ENCODE measurements at regions not wholly inside any gene's neighbourhood (a gene's known extent, or its start where the extent isn't known, plus 50 kb on each side); places are given as distances from the start of the nearest gene placed in this dataset.

DNA sequence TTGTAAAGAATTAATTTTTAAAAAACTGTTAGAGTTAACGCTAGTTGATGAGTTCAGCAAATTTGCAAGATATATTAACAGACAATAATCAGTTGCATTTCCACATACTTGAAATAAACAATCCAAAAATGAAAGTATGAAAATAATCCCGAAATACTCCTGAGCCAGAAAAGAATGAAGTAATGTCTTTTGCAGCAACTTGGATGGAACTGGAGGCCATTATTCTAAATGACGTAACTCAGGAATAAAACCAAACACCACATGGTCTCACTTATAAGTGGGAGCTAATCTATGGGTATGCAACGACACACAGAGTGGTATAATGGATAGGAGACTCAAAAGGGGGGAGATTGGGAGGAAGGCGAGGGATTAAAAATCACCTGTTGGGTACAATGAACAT lies 872.9 kb upstream of the GJE1 start:
- Histone ChIP-seq H3K4me1 (ENCODE audit: control insufficient read depth, insufficient read depth, low read length) (no peaks in the 10 kb centered on the region), H3K4me3 (ENCODE audit: low read length) (no peak overlapping the region)

DNA sequence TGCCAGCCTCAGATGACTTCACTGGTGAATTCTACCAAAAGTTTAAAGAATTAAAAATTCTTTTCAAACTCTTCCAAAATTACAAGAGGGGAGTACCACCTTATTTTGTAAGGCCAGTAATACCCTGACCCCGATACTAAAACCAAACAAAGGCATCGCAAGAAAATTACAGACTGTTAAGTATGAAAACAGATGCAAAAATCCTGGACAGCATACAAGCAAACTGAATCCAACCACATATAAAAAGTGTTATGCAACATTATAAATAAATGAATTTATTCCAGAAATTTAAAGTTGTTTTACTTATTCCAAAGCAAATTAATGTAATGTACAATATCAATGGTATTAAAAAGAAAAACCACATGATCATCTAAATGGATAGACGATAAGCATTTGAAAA lies 873.6 kb upstream of the GJE1 start:
- H3K27ac ChIP-seq (ENCODE audit: low read length): no peak overlapping the region

More for the DNA sequence above, 872.9 kb upstream of the GJE1 start:
- Histone ChIP-seq H3K36me3 (ENCODE audit: control insufficient read depth, insufficient read depth, low read length) (no peaks in the 10 kb centered on the region), H3K27me3 (ENCODE audit: control insufficient read depth, insufficient read depth, low read length) (no peaks in the 10 kb centered on the region), H3K9me3 (ENCODE audit: control insufficient read depth, low read depth, low read length) (peaks cover 3% of the 10 kb centered on the region), H3K27ac (ENCODE audit: low read length) (no peak overlapping the region)
- DNase-seq: no peak
- 100% methylated on average over 1 of the region's 5 CpGs for WGBS (ENCODE audit: insufficient coverage, low lambda C conversion rate)

GRCh38 chr6:141258516-141258915 lies 874.2 kb upstream of the GJE1 start:
- Histone ChIP-seq H3K9me3 (ENCODE audit: control insufficient read depth, low read depth, low read length) (peaks cover 3% of the 10 kb centered on the region), H3K36me3 (ENCODE audit: control insufficient read depth, insufficient read depth, low read length) (no peaks in the 10 kb centered on the region), H3K27ac (ENCODE audit: low read length) (no peak overlapping the region), H3K27me3 (ENCODE audit: control insufficient read depth, insufficient read depth, low read length) (no peaks in the 10 kb centered on the region), H3K4me3 (ENCODE audit: low read length) (no peak overlapping the region), H3K4me1 (ENCODE audit: control insufficient read depth, insufficient read depth, low read length) (no peaks in the 10 kb centered on the region)
- no peak for DNase-seq
- no CpG with 5 or more reads among the region's 5 CpGs for WGBS (ENCODE audit: insufficient coverage, low lambda C conversion rate)

More for the DNA sequence above, 873.6 kb upstream of the GJE1 start:
- H3K4me3 ChIP-seq (ENCODE audit: low read length): no peak overlapping the region
- H3K9me3 ChIP-seq (ENCODE audit: control insufficient read depth, low read depth, low read length): peaks cover 3% of the 10 kb centered on the region
- no peak for DNase-seq
- WGBS (ENCODE audit: insufficient coverage, low lambda C conversion rate): 88% methylated on average over 1 of the region's 3 CpGs
- H3K4me1 ChIP-seq (ENCODE audit: control insufficient read depth, insufficient read depth, low read length): no peaks in the 10 kb centered on the region
- H3K36me3 ChIP-seq (ENCODE audit: control insufficient read depth, insufficient read depth, low read length): no peaks in the 10 kb centered on the region
- no peaks in the 10 kb centered on the region for H3K27me3 ChIP-seq (ENCODE audit: control insufficient read depth, insufficient read depth, low read length)

GRCh38 chr6:141254336-141254735 lies 878.4 kb upstream of the GJE1 start:
- WGBS (ENCODE audit: insufficient coverage, low lambda C conversion rate): 80% methylated on average over 1 of the region's 3 CpGs
- no peak for DNase-seq
- Histone ChIP-seq H3K4me3 (ENCODE audit: low read length) (no peak overlapping the region), H3K27ac (ENCODE audit: low read length) (no peak overlapping the region), H3K36me3 (ENCODE audit: control insufficient read depth, insufficient read depth, low read length) (no peaks in the 10 kb centered on the region), H3K9me3 (ENCODE audit: control insufficient read depth, low read depth, low read length) (no peaks in the 10 kb centered on the region), H3K4me1 (ENCODE audit: control insufficient read depth, insufficient read depth, low read length) (no peaks in the 10 kb centered on the region), H3K27me3 (ENCODE audit: control insufficient read depth, insufficient read depth, low read length) (no peaks in the 10 kb centered on the region)

DNA sequence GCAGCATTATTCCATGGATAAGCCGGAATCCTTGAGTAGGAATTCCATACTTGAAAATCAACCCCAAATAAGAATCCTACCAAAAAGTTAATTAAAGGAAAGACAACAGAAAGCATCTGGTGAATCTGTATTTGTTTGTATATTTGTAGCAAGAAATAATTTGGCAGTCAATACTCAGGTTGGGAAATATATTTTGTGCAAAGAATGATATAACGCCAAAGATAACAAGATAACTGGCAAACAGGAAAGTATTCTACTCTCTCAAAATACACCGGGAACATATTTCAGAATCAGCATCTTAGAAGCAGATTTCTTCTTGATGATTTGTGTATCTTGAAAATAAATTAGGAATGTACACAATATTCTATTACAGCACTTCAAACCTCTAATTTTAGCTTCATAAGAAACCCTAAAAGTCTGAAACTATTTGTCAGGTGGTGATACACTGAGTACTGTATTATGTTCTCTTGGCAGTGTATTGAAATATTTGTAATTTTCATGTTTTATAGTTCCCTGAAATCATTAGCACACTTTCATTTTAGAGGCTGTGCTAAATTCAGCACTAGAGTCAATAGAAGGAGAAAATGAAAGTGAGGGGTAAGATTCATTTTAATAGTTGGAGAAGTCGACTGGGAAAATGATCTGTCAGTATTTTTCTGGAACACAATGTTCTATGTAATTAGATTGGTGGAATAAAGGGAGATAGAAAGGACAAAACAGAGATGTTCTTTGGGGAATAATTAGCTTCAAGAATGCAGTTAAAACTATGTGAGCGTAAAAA lies 879.7 kb upstream of the GJE1 start:
- H3K4me1 ChIP-seq (ENCODE audit: control insufficient read depth, insufficient read depth, low read length): no peaks in the 10 kb centered on the region
- 91% methylated on average over 4 of the region's 5 CpGs for WGBS (ENCODE audit: insufficient coverage, low lambda C conversion rate)
- no peak overlapping the region for H3K27ac ChIP-seq (ENCODE audit: low read length)
- no peak for DNase-seq
- H3K9me3 ChIP-seq (ENCODE audit: control insufficient read depth, low read depth, low read length): no peaks in the 10 kb centered on the region
- no peaks in the 10 kb centered on the region for H3K36me3 ChIP-seq (ENCODE audit: control insufficient read depth, insufficient read depth, low read length)
- H3K27me3 ChIP-seq (ENCODE audit: control insufficient read depth, insufficient read depth, low read length): no peaks in the 10 kb centered on the region
- H3K4me3 ChIP-seq (ENCODE audit: low read length): no peak overlapping the region

DNA sequence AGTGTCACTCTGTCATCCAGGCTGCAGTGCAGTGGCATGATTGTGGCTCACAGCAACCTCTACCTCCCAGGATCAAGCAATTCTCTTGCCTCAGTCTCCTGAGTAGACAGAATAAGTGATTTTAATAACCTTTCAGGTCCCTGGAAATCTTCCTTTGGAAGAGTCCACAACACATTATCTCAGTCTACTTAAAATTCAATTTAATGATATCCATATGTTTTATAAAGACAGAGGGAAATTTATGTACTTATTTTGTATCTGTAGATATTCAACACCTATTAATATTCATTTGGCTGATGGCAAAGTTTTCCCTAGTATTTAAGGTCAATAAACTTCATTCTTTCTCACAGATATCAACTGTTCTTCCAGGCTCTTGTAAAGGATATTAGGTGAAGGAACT lies 881.4 kb upstream of the GJE1 start:
- H3K27me3 ChIP-seq (ENCODE audit: control insufficient read depth, insufficient read depth, low read length): no peaks in the 10 kb centered on the region
- H3K4me1 ChIP-seq (ENCODE audit: control insufficient read depth, insufficient read depth, low read length): no peaks in the 10 kb centered on the region
- H3K36me3 ChIP-seq (ENCODE audit: control insufficient read depth, insufficient read depth, low read length): no peaks in the 10 kb centered on the region

GRCh38 chr6:141248021-141248799 lies 884.5 kb upstream of the GJE1 start:
- Histone ChIP-seq H3K27ac (ENCODE audit: low read length) (no peak overlapping the region), H3K27me3 (ENCODE audit: control insufficient read depth, insufficient read depth, low read length) (no peaks in the 10 kb centered on the region), H3K9me3 (ENCODE audit: control insufficient read depth, low read depth, low read length) (no peaks in the 10 kb centered on the region), H3K4me3 (ENCODE audit: low read length) (no peak overlapping the region), H3K4me1 (ENCODE audit: control insufficient read depth, insufficient read depth, low read length) (no peaks in the 10 kb centered on the region), H3K36me3 (ENCODE audit: control insufficient read depth, insufficient read depth, low read length) (no peaks in the 10 kb centered on the region)
- DNase-seq: no peak
- WGBS (ENCODE audit: insufficient coverage, low lambda C conversion rate): 83% methylated on average over 1 of the region's 4 CpGs

More for the DNA sequence above, 881.4 kb upstream of the GJE1 start:
- no peak for DNase-seq
- Histone ChIP-seq H3K27ac (ENCODE audit: low read length) (no peak overlapping the region), H3K9me3 (ENCODE audit: control insufficient read depth, low read depth, low read length) (no peaks in the 10 kb centered on the region), H3K4me3 (ENCODE audit: low read length) (no peak overlapping the region)

DNA sequence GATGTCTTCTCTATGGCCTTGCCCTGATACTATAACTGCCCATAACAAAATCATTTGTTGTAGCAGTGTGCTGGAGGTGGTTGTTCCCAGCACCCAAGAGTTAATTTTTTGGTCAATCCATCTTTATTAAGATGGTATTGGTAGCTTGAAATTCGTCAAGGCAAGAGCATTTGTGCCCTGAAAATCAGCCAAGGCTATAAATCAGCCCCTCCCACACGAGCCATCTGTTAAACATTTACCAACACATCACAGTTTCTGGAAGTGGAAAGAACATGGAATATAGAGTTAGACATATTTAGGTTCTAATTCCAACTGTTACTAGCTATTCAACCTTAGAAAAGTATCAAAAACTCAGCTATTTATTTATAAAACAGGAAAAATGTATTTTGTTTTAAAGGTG lies 888.4 kb upstream of the GJE1 start:
- Histone ChIP-seq H3K36me3 (ENCODE audit: control insufficient read depth, insufficient read depth, low read length) (no peaks in the 10 kb centered on the region), H3K4me3 (ENCODE audit: low read length) (no peak overlapping the region), H3K4me1 (ENCODE audit: control insufficient read depth, insufficient read depth, low read length) (no peaks in the 10 kb centered on the region), H3K27me3 (ENCODE audit: control insufficient read depth, insufficient read depth, low read length) (no peaks in the 10 kb centered on the region), H3K27ac (ENCODE audit: low read length) (no peak overlapping the region), H3K9me3 (ENCODE audit: control insufficient read depth, low read depth, low read length) (no peaks in the 10 kb centered on the region)
- no CpG with 5 or more reads among the region's 2 CpGs for WGBS (ENCODE audit: insufficient coverage, low lambda C conversion rate)
- DNase-seq: no peak

DNA sequence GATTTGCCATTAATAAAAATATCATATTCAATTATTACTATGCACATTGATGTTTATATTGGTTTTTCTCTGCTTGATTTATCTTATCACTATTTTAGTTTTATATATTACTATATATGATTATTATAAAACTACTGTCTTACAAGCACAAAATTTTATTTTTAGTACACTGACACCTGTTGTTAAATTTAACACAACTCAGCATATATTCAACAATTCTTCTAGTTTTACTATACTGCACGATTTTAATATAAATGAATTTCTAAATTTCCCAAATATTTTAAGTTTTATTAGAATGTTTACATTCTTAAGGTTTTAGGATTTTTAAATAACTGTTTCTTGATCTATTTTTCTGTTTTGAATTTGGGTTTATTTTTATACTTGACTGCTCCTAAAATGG lies 889.8 kb upstream of the GJE1 start:
- Histone ChIP-seq H3K27me3 (ENCODE audit: control insufficient read depth, insufficient read depth, low read length) (no peaks in the 10 kb centered on the region), H3K4me3 (ENCODE audit: low read length) (no peak overlapping the region), H3K4me1 (ENCODE audit: control insufficient read depth, insufficient read depth, low read length) (no peaks in the 10 kb centered on the region), H3K36me3 (ENCODE audit: control insufficient read depth, insufficient read depth, low read length) (no peaks in the 10 kb centered on the region), H3K9me3 (ENCODE audit: control insufficient read depth, low read depth, low read length) (no peaks in the 10 kb centered on the region), H3K27ac (ENCODE audit: low read length) (no peak overlapping the region)
- 100% methylated on average over 1 of the region's 1 CpG for WGBS (ENCODE audit: insufficient coverage, low lambda C conversion rate)
- DNase-seq: no peak

DNA sequence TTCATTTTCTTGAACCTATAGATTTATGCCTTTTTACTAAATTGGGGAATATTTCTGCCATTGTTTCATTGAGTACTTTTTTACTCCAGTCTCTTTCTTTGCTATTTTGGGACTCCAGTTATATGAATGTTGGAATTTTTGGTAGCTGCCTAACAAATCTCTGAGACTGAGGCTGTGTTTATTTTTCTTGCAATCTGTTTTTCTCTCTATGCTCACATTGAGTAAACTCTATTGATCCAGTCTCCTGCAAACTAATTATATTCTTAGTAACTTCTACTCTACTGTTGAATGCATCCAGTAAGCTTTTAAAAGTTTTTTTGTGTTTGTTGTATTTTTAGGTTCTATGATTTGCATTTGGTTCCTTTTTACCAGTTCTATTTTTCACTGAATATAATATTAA lies 903.4 kb upstream of the GJE1 start:
- H3K4me3 ChIP-seq (ENCODE audit: low read length): no peak overlapping the region
- no peaks in the 10 kb centered on the region for H3K4me1 ChIP-seq (ENCODE audit: control insufficient read depth, insufficient read depth, low read length)
- no peak overlapping the region for H3K27ac ChIP-seq (ENCODE audit: low read length)
- H3K36me3 ChIP-seq (ENCODE audit: control insufficient read depth, insufficient read depth, low read length): no peaks in the 10 kb centered on the region
- H3K9me3 ChIP-seq (ENCODE audit: control insufficient read depth, low read depth, low read length): no peaks in the 10 kb centered on the region
- DNase-seq: no peak
- no peaks in the 10 kb centered on the region for H3K27me3 ChIP-seq (ENCODE audit: control insufficient read depth, insufficient read depth, low read length)

DNA sequence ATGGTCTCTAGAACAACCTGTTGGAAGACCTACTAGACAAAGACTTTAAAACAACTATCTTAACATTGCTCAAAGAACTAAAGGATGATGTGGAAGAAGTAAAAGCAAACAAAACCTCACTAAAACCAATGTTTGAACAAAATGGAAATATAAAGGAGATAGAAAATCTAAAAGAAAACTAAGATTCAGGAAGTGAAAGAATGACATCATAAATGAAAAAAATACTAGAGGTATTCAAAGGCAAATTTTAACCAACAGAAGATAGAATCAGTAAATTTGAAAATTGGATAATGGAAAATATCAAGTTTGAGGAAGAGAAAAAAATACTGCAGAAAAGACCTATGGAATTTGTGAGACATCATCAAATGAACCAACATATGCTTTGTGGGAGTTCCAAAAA lies 914.1 kb upstream of the GJE1 start:
- Histone ChIP-seq H3K36me3 (ENCODE audit: control insufficient read depth, insufficient read depth, low read length) (no peaks in the 10 kb centered on the region), H3K9me3 (ENCODE audit: control insufficient read depth, low read depth, low read length) (peaks cover 5% of the 10 kb centered on the region), H3K27ac (ENCODE audit: low read length) (no peak overlapping the region), H3K27me3 (ENCODE audit: control insufficient read depth, insufficient read depth, low read length) (no peaks in the 10 kb centered on the region), H3K4me3 (ENCODE audit: low read length) (no peak overlapping the region), H3K4me1 (ENCODE audit: control insufficient read depth, insufficient read depth, low read length) (no peaks in the 10 kb centered on the region)
- DNase-seq: no peak

Measured in large intestine (tissue), 3 donors.